HG02852 (cell line): ENCODE measurements at regions not wholly inside any gene's neighbourhood (a gene's known extent, or its start where the extent isn't known, plus 50 kb on each side); places are given as distances from the start of the nearest gene placed in this dataset.
"Not testable (repeated sequence)": the region's sequence is repeated elsewhere in the genome, so short reads cannot be mapped to it uniquely, and the experiment has no call there.

Experiments used
- ATAC-seq: cut with Tn5 transposase; IDR thresholded peaks from one replicate; pipeline ENCODE4 v1.9.1; 2021; ENCODE audit warnings: mild to moderate bottlenecking, moderate library complexity; ENCODE audit not compliant: unreplicated experiment

- no peak for ATAC-seq
These were observed 321.7 kb downstream of the PPP1R2C start for GRCh38 chrX:42456176-42456700.

DNA sequence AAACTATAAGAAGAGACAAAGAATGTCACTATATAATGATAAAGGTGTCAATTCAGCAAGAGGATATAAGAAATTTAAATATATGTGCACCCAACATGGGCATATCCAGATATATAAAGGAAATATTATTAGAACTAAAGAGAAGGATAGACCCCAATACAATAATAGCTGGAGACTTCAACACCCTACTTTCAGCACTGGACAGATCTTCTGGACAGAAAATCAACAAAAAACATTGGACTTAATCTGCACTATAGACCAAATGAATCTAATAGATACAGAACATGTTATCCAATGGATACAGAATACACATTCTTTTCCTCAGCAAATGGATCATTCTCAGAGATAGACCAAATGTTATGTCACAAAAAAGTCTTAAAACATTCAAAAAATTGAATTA is 327.7 kb downstream of the PPP1R2C start:
- ATAC-seq: no peak

GRCh38 chrX:42443267-42443666 is 334.7 kb downstream of the PPP1R2C start:
- peak; percentile 75 for ATAC-seq

GRCh38 chrX:42442745-42443144 is 335.2 kb downstream of the PPP1R2C start:
- peak; percentile 48 for ATAC-seq

DNA sequence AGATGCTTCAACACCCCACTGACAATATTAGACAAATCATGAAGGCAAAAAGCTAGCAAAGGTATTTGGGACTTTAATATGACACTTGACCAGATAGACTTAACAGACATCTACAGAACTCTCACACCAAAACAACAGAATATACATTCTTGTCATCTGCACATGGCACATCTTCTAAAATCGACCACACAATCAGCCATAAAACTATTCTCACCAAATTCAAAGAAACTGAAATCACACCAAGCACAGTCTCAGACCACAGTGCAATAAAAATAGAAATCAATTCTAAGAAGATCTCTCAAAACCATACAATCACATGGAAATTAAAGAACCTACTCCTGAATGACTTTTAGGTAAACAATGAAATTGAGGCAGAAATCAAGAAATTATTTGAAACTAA is 340.8 kb downstream of the PPP1R2C start:
- no peak for ATAC-seq

- no peak for ATAC-seq
These were observed 343.4 kb downstream of the PPP1R2C start for GRCh38 chrX:42434458-42435166.

- ATAC-seq: no peak
These were observed 345.4 kb downstream of the PPP1R2C start for GRCh38 chrX:42432552-42432951.

- ATAC-seq: no peak
These were observed 355.0 kb downstream of the PPP1R2C start for GRCh38 chrX:42422961-42423360.

DNA sequence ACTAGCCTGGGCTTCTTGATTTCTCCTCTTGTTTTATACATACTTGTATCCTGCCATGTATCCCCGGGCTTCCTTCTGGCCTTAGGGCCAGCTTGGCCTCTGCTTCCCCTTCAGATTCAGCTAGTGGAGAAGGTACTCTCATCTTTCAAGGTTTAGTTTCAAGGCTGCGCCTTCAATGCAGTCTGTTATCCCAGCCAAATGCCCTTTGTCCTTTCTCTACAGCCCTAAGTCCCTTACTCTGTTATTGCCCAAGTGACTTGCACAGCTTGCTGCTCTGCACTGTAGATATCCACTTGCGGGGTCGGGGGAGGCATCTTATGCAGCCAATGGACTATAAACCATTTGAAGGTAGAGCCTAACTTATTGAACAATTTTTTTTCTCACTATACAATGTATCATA is 357.5 kb downstream of the PPP1R2C start:
- no peak for ATAC-seq

DNA sequence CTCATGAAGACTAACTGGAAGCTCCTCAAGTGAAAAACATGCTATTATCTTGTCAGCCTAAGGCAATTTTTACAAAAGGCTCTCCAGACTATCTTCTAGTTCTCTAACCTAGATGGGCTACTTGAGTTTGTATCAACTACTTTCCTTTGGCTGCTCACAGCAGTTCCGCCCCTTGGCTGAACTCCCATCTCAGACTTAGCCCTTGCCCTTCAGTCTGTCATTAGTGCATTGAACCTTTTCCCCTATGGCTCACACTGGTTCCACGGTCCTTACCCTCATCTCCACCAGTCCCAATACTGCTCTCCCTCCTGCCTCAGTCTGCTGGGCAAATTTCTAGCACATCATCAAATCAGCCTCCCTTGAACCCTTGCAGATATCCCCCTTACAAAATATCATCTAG is 362.3 kb downstream of the PPP1R2C start:
- no peak for ATAC-seq

DNA sequence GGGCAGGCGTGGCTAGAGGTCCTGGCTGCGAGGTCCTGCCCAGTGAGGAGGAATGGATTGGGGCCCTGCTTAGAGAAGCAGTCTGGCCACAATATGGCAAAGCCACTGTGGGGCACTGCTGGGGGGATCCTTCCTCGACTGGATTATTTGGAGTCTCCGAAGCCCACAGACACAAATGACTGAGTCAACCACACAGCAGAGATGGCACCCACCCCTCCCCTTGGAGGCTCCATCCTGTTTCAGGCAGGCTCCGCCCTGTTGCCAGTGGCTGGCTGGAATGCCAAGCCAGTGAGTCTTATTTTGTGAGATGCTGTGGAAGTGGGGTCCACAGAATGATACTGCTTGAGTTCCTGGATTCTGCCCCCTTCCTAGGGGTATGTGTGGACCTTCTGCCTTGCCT is 363.9 kb downstream of the PPP1R2C start:
- no peak for ATAC-seq

GRCh38 chrX:42399632-42400024 is 378.3 kb downstream of the PPP1R2C start:
- ATAC-seq: no peak

- no peak for ATAC-seq
These were observed 378.9 kb downstream of the PPP1R2C start for GRCh38 chrX:42398967-42399631.

DNA sequence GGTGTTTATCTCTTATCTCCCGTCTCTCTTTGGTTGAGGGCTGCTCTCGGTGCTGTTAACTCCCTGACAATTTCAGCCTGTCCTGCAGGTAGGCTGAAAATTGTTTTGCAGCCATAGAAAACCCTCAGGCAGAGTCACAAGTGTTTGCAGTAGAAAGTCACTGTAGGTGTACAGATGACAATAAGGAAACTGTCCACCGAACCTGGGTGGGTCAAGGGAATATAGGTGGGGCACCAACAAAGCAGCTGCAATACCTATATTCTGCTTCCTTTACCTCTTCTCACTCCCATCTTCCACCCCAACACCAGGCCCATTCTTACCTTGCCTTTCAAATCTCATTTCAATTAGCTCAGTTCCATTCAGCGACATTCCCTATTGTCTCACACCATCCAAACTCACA is 381.8 kb downstream of the PPP1R2C start:
- no peak for ATAC-seq

DNA sequence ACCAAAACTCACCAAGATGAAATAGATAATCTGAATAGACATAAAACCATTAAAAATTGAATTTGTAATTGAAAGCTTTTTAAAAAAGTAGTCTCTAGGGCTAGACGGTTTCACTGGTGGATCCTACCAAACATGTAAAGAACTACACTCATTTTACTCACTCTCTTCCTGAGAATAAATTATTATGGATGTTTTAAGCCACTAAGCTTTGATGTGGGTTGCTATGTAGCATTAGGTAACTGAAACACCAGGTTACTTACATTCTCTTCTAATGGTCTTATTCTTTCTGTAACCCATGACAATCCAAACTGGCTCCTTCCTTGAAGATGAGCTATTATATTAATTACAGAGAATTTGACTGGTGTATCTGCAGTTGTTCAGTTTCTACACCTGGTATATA is 385.1 kb downstream of the PPP1R2C start:
- ATAC-seq: no peak

DNA sequence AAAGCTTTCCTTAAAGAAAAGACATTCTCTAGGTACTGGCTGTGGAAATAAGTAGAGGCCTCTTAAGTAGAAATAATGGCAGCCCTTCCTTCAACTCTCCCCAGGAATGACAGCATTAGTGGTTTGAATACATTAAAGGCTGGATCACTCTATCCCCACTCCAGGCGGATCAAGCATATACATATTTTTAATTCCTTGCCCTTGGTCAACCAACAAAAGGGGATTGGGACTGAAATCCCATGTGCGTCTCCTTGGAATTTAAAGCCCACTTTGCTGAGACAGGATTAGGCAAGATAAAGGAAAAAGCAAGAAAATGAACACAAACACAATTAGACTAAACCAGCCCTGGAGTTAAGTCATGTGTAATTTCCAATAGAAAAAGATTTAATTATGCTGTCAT is 391.3 kb downstream of the PPP1R2C start:
- ATAC-seq: no peak

GRCh38 chrX:42385730-42386129 is 392.2 kb downstream of the PPP1R2C start:
- ATAC-seq: no peak

DNA sequence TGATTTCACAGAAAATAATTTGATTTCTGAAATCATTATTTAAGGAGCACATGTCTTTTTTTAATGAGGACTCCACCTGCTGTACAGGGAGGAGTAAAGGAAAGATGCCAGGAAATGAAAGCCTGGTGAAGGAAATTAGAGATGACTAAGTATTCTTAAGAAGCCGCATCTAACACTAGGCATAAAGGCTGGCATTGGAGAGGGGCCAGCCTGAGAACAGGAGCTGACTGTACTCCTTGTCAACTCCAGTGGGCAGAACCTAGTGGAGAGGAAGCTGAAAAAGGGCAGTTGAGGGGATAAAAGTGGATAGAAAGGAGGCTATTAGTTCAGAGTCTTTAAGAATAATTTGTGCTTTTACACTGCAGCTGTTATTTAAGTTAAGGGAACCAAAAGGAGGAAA is 393.0 kb downstream of the PPP1R2C start:
- ATAC-seq: no peak

DNA sequence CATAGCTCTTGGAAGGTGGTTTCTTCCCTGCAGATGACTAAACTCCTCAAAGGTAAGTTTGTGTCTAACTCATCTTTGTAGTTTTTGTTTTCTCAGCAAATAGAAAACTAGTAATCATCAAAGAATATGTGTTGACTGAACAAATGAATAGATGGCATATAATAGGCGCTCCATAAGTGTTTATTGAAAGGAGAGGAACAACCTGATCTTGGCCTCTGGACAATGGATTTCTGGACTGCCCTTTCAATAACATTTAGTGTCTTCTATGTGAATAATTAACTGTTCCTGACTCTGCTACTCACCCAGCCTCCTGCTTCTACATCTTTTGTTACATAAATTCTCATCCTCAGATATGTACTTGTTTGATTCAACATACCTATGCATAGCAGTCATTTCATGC is 399.1 kb downstream of the PPP1R2C start:
- no peak for ATAC-seq

- no peak for ATAC-seq
These were observed 402.9 kb downstream of the PPP1R2C start for GRCh38 chrX:42375086-42375485.

DNA sequence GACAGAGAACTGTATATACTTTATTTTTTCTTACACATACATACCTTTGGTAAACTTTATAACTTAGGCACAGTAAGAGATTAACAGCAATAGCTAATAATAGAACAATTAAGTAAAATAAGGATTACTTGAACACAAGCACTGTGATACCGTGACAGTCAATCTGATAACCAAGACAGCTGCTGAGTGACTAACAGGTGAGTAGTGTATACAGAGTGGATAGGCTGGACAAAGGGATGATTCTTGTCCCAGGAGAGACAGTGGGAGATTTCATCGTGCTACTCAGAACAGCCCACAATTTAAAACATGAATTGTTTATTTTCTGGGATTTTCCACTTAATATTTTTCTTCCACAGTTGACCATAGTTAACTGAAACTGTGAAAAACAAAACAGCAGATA is 411.8 kb downstream of the PPP1R2C start:
- ATAC-seq: no peak

DNA sequence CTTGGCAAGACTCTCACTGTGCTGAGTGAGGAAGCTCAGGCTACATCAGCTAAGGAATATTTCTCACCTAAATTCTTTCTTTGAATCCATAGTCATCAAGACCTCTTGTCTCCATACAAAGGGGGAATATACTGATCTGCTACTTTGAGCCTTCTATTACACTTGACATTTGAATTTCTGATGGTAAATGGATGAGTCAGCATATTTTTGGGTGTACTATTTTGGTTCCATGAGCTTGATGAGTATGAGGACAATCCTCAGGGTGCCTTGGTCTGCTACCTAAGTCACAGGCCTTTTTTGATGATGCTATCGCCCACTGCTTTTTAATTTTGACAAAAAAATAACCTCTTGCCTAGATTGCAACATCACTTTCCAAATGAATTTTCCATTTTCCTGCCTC is 415.7 kb downstream of the PPP1R2C start:
- ATAC-seq: no peak

- not testable (repeated sequence) for ATAC-seq
These were observed 419.6 kb upstream of the CASK start for GRCh38 chrX:42342981-42343380.
